Activated naive CD4-positive, alpha-beta T cell treated with Interleukin-2 at 50 U/mL for 16 hours (primary cell): ENCODE measurements at regions not wholly inside any gene's neighbourhood (a gene's known extent, or its start where the extent isn't known, plus 50 kb on each side); places are given as distances from the start of the nearest gene placed in this dataset.
"Not testable (repeated sequence)": the region's sequence is repeated elsewhere in the genome, so short reads cannot be mapped to it uniquely, and the experiment has no call there.

ENCODE experiments used
- DNase-seq: peaks from one replicate; pipeline ENCODE4 v3.0.0-alpha.2; 2020

- DNase-seq, result no peak
Observed at GRCh38 chr2:147033044-147033443, 811.8 kb upstream of the ACVR2A start.

- no peak for DNase-seq
Observed at GRCh38 chr2:147031897-147032296, 812.9 kb upstream of the ACVR2A start.

DNA sequence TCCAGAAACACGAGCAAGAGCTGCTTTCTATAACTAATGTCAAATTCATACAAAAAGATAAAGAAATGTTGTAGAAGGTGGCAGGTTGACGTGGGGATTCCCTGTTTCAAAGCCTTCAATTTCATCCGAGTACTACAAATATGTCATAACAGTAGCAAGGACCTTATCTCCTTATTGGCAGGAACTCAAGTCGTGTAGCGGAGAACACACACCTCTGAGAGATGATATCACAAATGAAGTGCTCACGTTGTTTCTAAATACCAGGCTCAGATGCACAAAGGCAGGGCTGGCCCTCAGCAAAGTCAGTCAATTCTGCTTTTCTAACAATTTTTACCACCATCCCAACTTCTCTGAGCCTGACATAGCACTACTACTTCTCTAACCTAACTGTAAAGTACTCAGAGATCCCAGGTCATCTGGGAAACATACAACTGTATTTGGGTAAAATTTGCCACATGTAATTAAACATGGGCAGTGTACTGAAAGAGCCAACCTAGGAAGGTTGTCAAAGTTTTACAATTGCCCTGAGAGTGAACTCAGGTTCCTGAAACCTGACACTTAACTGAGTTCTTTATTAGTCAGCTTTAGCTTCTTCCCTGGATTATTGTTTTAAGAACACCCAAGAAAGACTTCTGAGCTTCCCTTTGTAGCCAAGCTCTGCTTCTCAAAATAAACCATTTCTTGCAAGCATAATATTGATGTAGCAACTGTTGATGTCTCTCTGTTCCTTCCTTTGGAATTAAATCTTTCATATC, 813.7 kb upstream of the ACVR2A start:
- DNase-seq, result no peak

DNA sequence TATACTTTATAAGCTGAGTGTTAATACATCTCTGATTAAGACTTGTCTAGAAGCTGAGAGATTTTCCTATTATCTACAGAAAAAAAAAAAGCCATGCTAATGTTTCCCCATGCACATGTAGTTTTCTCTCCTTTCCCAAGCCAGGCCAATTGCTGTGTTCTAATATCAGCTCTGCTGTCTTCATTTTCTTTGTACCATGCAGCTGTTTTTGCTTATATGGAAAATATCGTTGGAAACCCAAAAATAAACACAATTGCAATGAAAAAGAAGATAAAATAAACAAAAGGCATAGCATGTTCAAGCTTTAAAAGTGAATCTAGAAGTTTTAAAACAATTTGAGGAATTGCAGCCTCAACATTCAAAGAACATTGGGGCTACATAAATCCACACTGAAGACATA, 817.4 kb upstream of the ACVR2A start:
- no peak for DNase-seq

DNA sequence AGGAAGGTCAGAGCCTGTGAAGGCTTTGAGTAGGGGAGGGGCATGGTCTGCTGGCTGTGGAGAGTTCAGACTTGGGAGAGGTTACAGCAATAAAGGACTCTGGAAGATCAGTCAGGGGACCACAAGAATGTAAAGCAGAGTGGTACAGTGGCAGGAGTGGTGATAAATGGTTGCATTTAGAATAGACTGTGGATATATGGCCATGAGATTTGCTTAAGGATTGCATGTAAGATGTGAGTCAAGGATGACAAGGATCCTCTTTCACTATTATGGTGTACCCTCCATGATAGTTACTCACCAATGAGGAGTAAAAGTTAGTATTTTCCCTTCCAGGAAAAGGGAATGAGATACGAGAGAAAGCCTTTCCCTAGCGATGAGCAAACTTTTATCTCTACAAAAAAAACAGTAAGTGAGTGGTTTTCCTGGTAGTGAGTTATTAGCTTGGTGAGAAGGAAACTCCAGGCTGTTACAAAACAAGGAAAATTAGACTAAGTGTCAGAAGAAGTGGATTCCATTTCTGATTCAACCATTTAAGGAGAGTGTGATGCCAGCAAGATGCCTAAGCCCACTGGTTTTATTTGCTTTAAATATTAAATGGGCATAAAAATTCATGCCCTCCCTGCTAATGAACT, 818.0 kb upstream of the ACVR2A start:
- DNase-seq, result no peak

- DNase-seq, result no peak
Observed at GRCh38 chr2:147025646-147026585, 818.9 kb upstream of the ACVR2A start.

DNA sequence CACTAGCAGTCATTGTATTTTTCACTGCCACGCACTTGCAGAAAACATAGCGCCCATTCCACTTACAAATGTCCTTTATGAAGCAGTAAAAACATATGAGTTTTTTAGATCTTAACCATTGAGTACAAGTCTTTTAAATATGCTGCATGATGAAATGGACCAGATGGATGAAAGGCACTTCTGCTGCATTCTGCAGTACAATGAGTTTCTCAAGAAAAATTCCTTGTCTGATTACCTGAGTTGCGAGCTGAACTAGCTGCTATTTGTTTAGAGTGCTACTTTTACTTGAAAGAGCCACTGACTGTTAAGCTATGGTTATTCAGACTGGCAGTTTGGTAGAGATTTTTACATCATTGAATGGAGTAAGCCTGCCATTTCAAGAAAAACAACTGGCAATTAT, 825.5 kb upstream of the ACVR2A start:
- no peak for DNase-seq

- DNase-seq, result no peak
Observed at GRCh38 chr2:147017951-147018645, 826.7 kb upstream of the ACVR2A start.

GRCh38 chr2:147016181-147016580, 828.6 kb upstream of the ACVR2A start:
- DNase-seq, result no peak

GRCh38 chr2:147015591-147015990, 829.2 kb upstream of the ACVR2A start:
- DNase-seq, result no peak

DNA sequence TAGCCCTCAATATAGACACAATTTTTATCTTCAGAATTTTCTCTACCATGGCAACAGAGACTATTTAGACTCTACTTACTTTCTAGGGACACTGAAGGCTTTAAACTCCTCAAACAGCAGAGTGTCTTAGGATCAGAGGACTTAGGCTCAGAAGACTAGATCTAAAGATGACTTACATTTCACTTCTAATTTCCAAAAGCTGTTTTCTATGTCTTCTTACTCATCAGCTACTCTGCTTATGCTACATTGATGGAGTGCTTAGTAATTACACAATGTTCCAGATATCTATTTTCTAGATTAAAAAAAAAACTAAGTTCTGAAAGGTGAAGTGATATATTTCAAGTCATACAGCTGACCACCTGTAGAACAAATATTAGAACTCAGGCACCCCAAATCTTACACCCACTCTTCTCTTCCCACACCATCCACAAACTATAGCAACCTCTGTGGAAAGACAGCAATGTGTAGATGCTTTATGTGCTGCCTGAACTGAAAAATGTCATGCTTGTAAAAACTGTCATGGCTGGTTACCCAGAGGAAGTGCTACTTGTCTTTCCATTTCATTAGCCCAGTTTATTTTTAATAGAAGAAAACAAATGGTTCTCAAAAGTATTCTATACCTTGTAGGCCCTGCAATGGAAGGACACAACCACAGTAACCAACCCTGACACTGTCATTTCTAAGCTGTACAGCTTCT, 831.0 kb upstream of the ACVR2A start:
- no peak for DNase-seq

- DNase-seq, result no peak
Observed at GRCh38 chr2:147008481-147008880, 836.3 kb upstream of the ACVR2A start.

GRCh38 chr2:147006736-147007141, 838.1 kb upstream of the ACVR2A start:
- DNase-seq, result no peak

- DNase-seq, result no peak
Observed at GRCh38 chr2:147003081-147003480, 841.7 kb upstream of the ACVR2A start.

GRCh38 chr2:147002256-147002655, 842.6 kb upstream of the ACVR2A start:
- no peak for DNase-seq

DNA sequence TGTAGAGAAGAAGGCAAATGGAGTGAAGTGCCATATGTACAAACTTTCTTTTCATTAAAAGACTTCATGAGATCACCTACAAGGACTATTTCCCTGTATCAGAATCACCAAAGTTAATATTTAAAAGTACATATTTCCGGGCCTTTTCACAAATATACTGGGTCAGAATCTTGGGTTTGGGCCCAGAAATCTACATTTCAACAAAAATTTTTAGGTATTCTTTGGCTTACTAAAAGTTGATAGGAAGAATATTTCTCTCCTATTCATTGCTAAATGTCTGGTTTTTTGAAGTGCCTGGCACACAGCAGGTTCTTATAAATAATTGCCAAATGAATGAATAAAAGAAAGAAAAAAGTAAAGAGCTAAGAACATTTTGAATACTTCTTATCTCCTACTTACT, 843.8 kb upstream of the ACVR2A start:
- DNase-seq, result no peak

DNA sequence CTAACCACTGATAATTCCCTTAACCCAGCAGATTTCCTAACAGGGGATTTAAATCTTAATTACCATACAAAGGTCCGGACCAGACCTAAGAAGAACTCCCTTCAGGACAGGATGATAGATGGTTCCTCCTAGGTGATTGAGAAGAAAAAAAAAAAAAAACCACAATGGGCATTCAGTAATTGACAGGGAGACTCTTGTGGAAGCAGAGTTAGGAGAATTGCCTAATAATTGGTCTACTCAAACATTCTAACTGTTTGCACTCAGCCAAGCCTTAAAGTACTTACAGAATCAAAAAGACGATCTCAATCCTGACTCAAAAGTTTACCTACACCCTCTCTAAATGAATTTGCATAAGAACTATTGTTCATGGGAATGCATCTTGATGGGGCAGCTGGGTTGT, 844.7 kb upstream of the ACVR2A start:
- DNase-seq, result not testable (repeated sequence)

GRCh38 chr2:146997945-146998344, 846.9 kb upstream of the ACVR2A start:
- DNase-seq, result no peak

- no peak for DNase-seq
Observed at GRCh38 chr2:146997488-146997887, 847.3 kb upstream of the ACVR2A start.

- no peak for DNase-seq
Observed at GRCh38 chr2:146994246-146994645, 850.6 kb upstream of the ACVR2A start.

DNA sequence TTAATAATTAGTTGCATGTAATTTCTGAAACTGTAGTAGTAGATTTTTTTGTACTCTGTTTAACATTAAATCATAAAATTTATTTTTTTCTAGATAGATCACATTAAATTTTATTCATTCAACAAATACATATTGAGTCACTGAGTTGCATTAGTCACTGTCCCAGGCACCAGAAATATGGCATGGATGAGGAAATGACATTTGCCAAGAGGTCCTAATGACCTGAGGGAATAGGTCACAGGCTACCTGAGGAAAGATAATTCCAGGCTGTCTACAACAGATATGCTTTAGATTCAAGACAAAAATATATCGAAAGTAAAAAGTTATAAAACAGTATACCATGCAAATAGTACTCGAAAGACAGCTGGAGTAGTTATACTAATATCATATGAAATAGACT, 852.4 kb upstream of the ACVR2A start:
- no peak for DNase-seq

GRCh38 chr2:146992057-146992456, 852.8 kb upstream of the ACVR2A start:
- no peak for DNase-seq
